ENCODE measurements at regions not wholly inside any gene's neighbourhood (a gene's known extent, or its start where the extent isn't known, plus 50 kb on each side); places are given as distances from the start of the nearest gene placed in this dataset.

DNA sequence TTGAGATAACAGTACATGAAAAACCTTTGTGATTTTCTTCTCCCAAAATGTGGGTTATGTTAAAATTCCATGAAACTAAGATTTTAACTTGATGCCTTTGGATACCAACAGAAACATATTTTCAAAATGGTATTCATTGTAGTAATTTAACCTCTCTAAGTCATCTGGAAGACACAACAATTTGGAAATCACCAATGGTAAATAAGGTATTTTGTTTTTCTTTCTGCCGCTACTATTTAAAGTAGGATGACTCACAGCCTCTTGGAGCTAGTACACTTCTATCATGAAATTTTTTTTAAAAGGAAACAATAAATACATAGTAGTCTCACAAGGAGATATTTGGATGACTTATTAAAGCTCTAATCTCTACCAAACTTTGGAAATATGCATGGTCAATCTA, 291.6 kb upstream of the VEPH1 start:
- no peak for DNase-seq

DNA sequence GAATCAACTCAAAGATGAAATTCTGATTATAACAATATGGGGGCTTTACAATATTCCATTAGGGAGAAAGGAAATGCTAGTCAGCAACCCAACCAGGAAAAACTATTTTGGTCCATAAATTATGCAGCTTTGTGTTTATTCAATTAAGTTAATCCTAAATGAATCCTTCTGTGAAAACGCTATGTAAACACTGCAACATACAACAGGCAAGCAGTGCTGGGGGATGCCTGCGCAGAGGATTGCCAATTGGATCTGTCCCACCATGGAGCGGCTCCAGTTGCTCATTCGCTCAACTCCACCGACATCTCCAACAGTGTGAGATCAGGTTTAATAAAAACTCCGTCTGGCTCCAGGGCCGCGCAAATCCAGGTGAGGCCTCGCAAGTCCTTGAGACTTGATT, 290.5 kb upstream of the VEPH1 start:
- DNase-seq = no peak

DNA sequence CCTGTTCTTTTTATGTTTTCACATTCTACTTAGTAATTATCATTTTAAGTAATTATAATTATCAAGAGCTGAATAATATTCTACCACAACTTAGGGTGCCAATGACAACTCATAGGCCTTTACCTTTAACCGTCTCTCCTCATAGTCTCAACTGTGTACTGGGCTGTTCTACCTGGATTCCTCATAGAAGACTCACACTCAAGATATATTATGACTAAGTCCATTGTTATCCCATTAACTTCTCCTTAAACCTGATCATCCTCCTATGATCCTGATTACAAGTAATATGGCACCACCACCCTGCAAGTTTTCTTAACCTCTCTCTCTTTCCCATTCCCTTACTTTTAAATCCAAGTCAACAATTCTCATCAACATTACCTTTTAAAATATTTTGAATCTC, 285.9 kb upstream of the VEPH1 start:
- DNase-seq = no peak

GRCh38 chr3:157786618-157787017, 283.4 kb upstream of the VEPH1 start:
- DNase-seq = no peak

DNA sequence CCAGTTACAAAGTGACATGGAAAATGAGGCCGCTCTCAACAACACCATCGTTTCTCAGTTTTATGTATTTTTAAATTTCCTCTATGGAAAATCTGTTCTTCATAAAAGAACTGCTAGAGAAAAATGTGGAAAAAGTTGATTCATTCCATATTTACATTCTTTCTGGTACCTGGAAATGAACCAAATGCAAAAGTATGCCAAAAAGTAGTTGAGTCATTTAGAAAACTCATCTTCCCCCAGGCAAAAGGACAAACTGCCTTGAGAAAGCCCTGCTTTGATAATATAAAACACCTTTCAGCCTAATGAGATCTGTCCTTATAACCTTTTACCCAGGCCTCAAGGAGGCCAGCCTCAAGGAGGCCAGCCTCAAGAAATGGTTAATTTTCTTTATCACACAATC, 283.0 kb upstream of the VEPH1 start:
- DNase-seq = no peak

DNA sequence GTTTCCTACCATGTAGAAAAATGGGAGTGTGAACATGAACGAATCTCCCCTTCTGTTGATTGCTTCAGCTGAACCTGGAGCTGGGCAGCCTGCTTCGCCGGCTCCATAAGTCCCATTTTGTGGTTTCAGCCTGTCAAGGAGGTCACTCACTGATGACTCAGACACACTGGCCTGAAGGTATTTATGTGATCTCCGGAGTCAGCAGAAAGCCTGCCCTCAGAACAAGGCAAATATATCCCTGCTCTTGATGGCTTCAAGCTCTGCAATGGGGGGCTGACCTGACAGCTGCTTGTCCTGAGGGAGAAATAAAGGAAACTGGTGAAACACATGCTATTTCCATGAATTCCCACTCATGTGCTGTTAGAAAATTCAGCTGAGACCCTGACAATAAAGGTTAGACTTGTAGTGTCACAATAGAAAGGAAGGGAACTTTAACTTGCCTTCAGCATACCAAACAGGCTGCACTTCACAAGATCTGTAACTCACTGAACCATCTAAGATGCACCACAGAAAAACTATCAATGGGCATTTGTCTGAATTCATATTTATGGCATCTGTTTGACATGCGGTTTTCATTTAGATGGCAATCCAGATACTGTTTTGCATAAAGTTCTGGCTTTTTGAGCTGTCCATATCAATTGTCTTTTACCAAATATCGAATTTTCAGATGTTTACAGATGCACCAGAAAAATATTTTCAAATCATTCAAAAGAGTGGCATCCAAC, 282.0 kb upstream of the VEPH1 start:
- no peak for DNase-seq

DNA sequence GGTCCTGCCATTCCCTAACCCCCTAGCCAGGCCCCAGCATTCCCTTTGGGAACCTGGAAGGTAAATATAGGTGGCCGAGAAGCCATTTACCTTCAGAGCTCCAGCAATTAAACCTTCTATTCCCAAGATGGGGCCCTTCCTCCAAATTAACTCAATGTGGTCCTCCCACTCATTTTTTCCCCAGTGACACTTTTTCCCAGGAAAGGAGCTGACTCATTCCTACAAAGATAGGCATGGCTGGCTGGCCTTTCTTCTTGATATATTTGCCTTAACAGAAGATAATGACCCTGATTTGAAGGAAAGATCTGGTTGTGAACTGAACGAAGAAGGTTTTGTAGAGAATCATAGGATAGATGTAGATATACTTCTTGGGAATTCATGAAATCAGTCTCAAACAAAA, 279.0 kb upstream of the VEPH1 start:
- DNase-seq = no peak

DNA sequence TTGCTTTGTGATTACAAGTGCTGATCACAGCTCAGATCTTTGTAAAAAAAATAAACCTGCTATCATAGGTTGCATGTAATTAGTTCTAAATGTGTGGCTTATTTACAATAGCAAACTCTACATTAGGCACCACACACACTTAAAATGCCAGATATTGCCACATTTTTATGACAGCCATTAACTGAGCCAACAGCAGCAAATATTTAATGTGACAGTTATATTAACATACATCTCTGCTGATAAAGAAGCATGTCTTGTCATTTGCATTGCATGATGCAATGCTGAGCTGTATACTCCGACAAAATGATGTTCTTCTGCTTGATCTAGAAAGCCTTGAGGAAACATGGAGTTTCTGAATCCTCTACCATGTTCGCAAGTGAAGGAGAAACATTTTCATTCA, 273.6 kb upstream of the VEPH1 start:
- DNase-seq = no peak

DNA sequence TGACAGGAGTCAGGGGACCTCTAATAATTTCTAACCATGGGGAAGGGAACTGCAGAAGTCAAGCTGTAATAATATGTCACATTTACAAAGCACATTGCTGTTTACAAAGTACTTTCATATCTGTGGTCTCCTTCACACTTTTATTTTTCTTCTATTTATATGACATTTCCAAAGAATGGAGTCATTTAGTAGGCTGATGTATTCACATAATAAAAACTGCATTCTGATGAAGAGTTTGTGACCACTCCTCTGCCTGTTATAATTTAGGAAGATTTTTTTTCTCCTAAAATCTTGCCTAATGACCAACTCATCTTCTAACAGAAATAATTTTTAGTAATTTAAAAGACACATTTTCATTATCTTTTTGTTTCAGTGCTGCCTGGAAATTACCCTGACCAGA, 272.2 kb upstream of the VEPH1 start:
- no peak for DNase-seq

GRCh38 chr3:157769378-157769777, 266.2 kb upstream of the VEPH1 start:
- DNase-seq = no peak

GRCh38 chr3:157767607-157768006, 264.4 kb upstream of the VEPH1 start:
- DNase-seq = no peak

DNA sequence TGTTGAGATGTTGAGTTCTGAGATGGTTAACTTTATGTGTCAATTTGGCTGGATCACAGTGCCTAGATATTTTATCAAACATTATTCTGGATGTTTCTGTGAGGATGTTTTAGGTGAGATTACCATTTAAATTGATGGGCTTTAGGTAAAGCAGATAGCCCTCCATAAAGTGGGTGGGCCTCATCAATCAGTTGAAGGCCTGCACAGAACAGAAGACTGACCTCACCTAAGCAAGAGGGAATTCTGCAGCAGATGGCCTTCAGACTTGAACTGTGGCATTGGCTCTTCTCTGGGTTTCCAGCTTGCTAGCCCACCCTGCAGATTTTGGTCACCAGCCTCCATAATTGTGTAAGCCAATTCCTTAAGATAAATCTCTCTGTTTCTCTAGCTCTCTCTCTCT, 260.4 kb upstream of the VEPH1 start:
- no peak for DNase-seq

DNA sequence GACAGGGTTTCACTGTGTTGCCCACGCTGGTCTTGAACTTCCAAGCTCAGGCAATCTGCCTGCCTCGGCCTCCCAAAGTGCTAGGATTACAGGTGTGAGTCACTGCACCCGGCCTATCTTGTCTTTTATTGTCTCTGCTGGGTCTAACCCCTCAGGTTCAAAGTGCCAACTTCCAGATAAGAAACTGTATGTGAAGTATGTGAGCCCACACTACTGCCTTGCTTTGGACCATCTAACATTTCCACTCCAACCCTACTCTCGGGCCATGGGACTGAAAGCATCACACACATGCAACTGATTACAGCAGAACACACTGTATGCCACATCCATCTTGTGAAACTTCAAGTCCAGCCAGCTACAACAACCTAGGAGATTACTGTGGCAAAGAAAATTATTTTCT, 256.1 kb upstream of the VEPH1 start:
- DNase-seq = no peak

DNA sequence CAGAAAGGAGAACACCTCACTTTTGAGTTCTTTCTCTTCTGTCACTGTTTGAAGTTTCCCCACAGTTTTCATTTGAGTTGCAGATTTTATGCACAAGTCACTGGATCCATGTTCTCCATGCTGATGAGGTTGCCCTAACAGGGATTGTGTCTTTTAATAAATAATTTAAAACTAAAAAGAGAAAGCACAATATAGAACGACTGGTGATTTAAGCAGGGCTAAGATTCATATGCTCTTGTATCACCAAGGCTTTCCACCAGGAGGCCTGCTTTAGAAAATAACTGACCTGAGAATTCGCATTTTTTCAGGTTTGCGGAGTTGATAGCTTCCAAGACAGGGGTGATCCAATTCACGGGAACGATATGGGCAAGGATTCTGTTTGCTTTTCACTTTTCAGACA, 252.0 kb upstream of the VEPH1 start:
- no peak for DNase-seq

GRCh38 chr3:157754451-157754850, 251.2 kb upstream of the VEPH1 start:
- DNase-seq = peak; percentile 10

DNA sequence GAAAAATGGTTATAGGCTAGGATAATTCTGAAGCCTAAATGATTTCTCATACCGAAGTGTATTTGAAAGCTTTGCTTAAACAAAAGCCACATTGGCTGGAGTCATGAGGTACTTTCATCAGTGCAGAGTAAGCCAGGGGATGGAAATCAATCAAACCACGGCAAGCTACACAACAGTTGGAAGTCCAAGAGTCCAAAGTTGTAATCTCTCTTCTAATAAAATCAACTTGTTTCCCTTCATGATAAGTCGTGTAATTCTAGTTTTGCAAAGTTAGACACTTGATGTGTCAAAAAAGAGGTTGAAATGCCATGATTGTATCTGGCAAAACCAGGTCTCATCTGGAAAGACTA, 250.5 kb upstream of the VEPH1 start:
- DNase-seq = no peak

DNA sequence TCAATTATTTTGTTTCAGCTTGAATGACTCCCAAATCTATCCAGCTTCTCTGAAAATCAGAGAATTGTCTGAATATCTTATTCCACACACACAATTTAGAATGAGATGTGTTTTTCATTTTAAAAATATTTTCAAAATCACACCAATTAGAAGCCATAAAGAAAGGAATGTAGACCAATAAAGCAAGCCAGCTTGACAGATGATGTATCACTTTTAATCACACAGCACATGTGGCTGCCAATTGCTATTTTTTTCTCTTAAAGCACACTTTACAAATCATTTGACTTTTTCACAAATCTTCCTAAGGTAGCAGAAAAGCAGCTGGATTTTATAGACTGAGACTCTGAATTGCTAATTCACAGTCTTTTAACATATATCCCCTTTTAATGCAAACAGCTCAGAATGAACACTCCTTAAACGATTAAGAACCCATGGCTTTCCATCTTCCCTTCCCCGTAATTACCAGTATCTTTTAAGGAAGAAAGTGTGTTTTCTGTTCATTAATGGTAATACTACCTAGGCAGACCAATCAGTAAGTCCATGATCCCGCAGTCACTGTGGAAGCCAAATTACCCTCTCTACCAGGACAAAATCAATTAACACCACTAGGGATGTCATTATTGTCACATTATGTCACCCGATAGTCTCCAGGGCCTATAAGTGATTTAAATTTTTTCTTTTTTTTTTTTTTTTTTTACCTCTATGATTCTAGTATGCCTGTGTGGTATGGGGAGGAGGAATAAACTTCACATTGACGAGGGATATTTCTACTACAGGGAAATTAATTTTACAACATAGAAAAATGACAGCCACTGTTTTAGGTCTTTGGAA, 250.0 kb upstream of the VEPH1 start:
- peak; percentile 61 for DNase-seq

DNA sequence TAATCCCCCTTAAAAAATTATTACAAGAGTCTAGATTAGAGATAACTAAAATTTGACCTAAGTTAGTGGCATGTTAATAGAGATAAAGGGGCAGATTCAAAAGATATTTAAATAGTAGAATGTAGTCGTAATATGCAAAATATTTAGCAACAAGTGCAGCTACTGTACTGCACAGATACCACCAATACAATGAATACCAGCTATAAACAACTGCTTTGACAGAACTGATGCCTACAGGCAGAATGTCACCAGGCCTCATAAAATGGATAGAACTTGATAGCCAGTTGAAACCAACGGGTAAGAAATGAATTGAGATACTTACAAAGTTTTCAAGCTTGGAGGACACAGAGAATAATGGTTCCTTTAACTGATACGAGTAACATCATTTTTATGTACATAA, 249.3 kb upstream of the VEPH1 start:
- DNase-seq = no peak

DNA sequence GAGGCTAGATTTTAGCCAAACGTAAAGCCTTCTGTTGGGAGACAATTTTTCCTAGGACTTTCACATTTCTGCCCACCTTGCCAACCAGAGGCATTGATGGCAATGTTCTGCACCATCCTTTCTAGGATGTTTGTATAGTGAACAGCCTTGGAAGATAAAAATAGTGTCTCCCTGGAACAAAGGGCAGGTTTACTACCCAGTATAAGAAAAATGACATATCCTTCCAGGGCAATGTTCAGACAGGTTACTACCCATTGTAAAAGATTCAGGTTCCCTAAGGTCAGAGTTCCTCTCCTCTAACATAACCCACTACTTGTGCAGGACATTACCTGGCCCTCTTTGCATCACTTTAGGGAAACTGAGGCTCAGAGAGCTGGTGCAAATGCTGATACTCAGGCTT, 248.2 kb upstream of the VEPH1 start:
- no peak for DNase-seq

DNA sequence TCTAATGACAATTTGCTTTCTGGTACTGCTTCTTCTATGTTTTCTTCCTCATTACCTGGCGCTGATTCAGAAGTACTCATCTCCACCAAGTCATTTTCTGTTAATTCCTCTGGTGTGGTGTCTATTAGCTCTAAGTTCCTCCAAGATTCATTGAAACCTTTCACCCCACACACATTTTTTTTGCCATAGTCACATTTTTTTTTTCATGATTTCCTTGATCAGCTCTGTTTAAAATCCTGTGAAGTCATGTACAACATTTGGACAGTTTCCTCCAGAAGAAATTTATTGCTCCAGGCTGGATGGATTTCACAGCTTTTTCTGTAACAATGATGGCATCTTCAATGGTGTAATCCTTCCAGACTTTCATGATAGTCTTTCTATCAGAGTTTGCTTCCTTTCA, 243.2 kb upstream of the VEPH1 start:
- no peak for DNase-seq

DNA sequence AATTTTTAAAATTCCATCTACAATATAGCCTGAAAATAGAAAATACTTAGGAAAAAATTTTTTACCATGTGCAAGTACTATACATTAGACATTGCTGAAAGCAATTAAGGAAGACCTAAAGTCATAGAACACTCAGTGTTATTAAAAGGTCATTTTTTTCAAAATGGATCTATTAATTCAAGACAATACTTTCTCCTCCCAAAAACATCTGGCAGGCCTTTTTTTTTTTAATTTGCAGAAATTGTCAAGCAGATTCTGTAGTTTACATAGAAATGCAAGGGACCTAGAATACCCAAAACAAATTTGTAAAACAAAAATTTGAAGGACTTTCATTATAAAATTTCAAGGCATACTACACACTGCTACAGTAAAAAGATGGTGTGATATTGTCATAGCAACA, 238.4 kb upstream of the VEPH1 start:
- DNase-seq = no peak

- DNase-seq = no peak
Observed at GRCh38 chr3:157738441-157738840, 235.2 kb upstream of the VEPH1 start.

DNA sequence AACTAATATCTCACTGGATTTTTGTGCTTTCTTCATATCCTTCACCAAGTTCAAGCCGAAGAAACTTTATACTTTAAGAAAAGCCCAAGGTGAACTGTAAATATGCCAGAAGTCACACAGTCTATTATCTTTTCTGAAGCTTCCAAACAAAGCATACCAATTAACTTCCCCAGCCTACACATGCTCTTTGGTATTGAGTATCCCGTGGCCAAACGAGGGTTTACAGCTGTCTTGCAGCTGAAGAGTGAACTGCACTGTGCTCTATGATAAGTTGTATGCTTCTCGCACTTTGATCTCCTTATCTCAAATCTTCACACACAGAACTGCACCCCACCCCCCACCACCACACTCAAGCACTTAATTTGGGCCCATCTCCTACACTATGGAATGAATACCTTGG, 215.6 kb upstream of the VEPH1 start:
- no peak for DNase-seq

DNA sequence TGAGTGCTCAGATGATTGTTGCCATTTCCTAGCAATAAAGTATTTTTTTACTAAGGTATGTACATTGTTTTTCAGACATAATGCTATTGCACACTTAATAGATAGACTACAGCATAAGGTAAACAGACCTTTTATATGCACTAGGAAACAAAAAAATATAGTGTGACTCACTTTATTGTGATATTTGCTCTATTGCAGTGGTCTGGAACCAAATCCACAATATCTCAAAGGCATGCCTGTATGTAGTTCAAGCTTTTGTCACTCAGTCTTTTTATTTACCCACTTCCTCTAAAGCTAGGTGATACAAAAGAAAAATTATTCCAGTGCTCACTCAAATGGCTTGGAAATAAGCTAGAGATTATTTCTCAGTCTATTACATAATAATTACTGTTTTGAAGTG, 209.9 kb upstream of the VEPH1 start:
- DNase-seq = no peak

- DNase-seq = no peak
Observed at GRCh38 chr3:157705258-157705657, 202.0 kb upstream of the VEPH1 start.
